ENCODE measurements at regions not wholly inside any gene's neighbourhood (a gene's known extent, or its start where the extent isn't known, plus 50 kb on each side); places are given as distances from the start of the nearest gene placed in this dataset.

DNA sequence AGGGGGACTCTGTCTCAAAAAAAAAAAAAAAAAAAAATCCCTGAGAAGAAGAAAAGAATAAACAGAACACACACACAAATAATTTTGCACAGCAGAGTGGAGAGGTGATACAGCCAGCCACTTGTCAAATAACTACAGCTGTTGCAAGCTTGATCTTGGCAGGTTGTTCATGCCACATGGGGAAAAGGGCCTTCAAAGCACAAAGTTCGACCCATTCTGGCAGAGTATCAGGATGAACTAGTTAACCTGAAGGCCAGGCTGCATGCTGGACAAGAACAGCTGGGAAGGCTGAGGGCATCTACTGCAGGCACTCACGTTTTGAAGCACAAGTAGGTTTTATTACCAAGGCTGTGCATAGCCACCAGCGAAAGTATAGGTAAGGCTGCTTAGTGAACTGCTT, 104.1 kb downstream of the KCTD15 start:
- DNase-seq: no peak

DNA sequence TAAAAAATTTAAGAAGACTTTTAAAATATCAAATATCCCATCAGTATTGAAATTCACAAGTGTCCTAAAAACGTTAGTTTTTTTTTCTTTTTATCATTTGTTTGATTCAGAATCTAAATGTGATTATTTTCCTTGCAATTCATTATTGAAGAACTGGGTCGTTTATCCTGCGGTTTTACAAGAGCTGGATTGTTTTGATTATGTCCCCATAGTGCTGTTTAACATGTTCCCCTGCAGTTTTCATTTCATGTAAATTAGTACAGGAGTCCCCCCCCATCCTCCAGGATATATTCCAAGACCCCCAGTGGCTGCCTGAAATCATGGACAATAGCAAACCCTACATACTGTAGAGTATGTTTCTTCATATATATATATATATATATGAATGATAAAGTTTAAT, 105.7 kb downstream of the KCTD15 start:
- no peak for DNase-seq

DNA sequence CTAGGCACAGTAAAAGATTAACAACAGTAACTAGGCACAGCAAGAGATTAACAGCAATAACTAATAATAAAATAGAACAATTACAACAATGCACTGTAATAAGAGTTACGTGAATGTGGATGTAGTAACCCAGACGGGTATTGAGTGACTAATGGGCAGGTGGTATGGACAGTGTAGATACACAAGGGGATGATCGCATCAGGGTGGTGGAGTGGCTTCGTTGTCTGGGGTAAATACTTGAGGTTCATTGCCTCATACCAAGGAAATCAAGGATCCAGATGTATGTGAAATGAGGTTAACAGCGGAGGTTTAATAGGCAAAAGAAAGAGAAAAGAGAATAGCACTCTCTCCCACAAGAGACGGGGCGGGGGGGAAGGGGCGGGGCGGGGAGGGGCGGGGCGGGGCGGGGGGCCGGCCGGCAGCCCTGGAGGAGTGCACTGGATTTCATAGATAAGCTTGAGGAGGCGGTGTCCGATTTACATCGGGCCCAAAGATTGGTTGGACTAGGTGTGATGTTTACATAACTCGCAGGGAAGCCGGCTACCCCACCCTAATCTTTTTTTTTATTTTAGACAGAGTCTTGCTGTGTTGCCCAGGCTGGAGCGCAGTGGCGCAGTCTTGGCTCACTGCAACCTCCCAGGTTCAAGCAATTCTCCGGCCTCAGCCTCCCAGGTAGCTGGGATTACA, 106.3 kb downstream of the KCTD15 start:
- no peak for DNase-seq

DNA sequence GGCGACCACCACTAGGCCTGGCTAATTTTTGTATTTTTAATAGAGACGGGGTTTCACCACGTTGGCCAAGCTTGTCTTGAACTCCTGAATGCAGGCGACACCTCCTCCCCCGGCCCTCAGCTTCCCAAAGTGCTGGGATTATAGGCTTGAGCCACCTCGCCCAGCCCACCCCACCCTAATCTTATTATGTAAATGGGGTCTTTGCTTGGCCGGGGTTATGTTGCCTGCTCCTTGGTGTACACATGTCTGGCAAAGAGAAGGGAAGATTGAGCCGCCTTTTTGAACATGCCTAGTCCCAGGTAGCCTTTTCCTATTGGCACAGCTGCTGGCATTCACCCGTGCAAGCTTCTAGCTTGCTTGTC, 106.8 kb downstream of the KCTD15 start:
- DNase-seq: no peak

DNA sequence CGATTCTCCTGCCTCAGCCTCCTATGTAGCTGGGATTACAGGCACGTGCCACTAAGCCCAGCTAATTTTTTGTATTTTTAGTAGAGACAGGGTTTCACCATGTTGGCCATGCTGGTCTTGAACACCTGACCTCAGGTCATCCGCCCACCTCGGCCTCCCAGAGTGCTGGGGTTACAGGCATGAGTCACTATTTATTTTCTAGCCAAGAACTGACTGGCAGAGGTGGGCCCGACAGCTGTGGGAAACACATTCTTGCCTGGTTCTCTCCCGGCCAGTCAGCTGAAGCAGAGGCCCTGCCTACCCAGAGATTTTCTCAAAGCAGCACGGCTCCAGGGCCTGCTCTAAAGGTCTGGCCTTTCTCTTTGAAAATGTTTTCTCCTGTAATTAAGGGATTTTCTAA, 108.0 kb downstream of the KCTD15 start:
- no peak for DNase-seq

DNA sequence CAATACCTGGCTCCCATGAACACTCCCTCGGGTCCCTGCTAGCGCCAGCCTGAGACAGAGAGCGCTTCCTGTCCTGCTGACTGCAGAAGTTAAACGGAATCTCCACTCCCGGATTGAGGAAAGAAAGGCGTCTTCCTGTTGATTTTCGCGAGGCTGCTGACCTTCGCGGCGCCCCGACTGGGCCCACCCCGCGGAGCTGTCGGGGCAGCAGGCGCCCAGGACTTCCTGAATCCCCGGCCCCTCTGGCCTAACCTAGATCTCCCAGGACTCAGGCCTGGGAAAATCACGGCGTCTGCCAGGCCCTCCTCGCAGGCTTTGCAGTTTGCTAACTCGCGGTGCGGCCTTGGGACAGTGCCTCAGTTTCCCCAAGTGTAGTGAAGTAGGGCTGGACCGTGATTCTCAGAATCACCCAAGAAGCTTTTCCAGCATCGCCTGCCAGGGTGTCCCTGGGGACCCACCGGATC, 108.8 kb downstream of the KCTD15 start:
- no peak for DNase-seq

DNA sequence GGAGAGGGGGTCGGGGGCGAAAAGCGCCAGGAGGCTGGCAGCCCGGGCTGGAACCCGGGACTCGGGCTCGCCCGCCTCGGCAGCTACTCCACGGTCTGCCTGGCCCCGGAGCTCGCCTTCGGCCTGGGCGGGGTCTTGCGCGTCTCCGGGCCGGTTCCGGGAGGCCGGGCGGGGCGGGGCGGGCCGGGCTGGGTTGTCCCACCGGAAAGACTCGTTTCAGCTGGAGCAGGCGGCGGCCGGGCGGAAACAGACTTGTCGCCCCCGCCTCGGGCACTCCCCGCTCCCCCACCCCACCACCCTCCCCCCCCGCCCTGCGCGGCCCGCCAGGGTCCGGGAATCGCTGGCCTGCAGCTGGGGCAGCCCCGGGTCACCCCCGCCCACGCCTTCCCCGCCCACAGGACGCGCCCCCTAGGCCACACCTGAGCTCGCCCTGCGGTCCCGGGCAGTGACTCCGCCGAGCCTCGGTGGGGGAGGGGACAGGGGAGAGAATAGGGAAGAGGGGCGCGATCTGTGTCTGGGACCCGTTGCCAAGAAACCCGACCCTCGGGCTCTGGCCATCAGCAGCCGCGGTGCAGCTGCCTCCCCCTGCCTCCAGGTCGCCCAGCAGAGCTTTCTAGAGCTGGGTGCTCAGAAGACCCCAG, 109.4 kb downstream of the KCTD15 start:
- DNase-seq: no peak

DNA sequence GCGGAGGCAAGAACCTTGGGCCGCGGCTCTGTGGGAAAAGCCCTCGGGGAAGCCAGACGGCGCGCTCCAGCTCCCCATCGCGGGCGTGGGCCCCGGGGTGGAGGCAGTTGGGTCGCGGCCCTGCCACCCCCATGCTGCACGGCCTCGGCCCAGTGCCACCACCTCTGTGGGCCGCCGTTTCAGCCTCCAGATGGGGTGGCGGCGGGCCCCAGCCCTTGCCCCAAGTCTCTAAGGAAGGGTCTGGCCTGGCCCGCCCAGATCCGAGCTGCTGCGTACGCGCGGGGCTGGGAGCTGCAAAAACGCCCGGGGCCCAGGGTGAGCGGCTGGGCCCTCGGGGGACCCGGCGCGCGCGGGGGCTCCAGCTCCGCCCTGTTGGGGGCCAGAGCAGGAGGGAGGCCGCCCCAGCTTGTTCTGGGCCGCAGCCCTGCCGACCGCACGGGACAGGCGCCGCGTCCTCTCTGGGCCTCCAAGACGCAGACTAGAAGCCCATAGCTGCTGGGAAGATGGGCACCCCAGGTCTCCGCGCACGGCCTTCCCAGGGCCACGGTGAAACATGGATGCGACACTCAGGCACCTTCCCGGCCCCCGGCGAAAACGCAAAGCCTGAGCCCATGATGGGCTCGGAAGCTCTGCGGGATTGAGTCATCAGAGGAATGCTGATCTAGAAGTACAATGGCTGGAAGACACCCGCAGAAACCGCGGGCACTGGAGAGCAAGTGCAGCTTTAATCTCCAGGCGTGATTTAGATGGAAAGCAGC, 110.1 kb downstream of the KCTD15 start:
- no peak for DNase-seq

DNA sequence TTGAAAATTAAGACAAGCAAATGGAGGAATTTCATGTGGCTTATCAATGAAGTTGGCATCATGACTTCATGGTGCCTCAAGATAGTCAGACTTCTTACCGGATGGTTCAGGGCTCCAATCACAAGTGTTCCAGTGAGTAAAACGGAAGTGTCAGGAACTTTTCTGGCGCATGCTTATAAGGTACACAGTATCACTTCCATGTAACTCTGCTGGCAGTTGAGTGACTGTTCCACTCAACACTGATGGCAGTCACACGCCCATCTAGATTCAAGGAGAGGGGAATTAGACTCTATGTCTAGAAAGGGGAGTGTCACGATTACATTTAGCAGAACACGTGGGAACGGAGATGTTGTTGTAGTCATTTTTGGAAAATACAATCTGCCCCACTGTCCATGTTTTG, 114.3 kb downstream of the KCTD15 start:
- no peak for DNase-seq

DNA sequence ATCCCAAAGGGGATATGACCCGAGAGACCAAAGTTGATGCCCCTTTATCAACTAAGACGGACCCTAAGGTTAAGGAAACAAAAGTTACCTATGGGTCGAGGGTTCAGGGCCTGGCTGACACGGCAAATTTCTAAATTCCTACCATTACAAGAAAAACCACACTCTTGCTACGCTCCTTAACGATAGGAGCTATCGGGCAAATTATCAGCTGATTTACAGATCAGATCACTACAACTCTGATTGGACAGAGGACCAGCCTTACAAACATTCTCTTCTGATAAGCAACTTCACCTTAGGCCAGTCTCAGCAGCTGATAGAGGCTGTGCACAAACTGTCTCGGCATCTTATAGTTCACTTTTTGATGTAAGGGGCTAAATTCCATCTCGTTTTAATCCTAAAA, 117.9 kb downstream of the KCTD15 start:
- no peak for DNase-seq

DNA sequence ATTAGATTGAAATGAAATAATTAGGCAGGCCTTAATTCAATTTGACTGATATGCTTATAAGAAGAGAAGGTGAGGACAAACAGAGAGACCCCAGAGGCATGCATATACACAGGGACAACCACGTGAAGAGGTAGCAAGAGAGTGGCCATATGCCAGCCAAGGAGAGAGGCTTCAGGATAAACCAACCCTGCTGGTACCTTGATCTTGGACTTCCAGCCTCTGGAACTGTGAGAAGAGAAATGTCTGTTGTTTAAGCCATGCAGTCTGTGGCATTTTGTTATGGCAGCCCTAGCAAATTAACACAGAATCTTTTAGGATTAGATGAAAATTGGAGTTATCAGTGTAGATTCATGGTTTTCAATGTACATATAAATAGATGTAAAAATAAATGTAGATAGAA, 120.1 kb downstream of the KCTD15 start:
- DNase-seq: no peak

DNA sequence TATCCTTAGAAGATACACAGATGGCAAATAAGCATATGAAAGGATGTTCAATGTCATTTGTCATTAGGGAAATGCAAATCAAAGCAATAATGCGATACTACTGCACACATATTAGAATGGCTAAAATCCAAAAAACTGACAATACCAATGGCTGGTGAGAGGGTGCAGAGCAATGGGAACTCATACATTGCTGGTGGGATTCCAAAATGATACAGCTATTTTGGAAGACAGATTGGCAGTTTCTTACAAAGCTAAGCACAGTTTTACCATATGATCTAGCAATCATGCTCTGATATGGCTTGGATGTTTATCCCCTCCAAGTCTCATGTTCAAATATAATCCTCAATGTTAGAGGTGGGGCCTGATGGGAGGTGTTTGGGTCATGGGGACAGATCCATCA, 122.6 kb downstream of the KCTD15 start:
- no peak for DNase-seq

DNA sequence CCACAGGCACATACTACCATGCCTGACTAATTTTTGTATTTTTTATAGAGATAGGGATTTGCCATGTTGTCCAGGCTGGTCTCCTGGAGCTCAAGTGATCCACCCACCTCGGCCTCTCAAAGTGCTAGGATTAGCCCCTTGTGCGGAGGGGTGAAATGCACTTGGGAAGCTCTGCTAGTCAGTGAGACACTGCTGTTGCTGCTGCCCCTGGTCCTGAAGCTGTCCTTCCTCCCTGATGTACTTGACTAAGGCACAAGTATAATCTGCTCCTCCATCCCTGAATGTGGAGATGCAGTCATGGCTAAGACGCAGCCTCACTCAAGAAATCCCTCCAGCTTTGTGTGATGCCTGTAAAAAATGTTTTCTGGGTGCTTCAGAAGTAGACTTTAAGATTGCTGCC, 124.5 kb downstream of the KCTD15 start:
- no peak for DNase-seq

DNA sequence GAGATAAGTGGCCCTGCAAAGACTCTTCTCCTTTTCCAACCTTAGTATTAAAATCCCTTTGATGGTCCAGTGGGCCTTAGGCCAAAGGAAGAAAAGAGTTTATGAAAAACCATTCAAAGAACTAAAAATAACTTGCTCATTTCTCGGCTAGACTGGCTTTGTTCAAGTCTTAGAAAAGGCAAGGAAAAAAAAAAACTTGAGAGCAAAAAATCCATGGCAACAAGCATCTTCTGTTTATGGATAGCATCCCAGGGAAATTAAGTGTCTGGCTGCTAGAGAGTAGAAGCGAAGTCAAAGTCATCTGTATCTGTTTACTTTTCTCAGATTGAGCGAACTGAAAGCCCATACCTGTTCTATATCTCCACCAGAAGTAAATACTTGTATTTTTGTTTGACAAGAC, 129.6 kb downstream of the KCTD15 start:
- DNase-seq: no peak

DNA sequence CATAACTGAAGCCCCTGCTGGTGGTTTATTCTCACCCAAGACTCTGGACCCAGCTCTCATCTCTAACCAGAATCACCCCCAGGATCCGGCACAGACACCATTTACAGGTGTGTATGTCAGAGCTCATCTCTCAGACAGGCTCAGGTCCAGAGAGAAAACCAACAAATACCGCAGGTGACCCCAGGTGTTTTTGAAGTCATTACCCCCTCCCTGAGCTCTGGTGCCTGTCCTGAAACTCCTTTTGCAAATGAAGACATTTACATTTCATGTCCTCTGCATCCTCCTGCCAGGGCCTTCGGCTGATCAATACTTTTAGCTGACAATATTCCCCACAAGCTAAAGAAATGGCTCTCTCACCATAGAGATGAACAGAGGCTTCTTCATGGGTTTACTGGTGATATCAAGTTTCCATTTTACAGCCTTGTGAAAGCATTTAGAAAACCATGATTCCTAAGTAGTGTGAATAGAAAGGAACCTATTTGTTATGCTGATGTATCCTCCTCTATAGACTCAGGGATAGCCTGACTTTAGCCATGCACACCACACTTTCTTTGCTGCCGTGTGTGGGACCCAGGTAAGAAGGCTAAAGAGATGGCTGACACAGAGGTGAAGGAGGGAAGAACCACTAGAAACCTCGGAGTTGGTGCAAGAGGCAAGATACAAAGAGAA, 131.3 kb downstream of the KCTD15 start:
- DNase-seq: no peak

DNA sequence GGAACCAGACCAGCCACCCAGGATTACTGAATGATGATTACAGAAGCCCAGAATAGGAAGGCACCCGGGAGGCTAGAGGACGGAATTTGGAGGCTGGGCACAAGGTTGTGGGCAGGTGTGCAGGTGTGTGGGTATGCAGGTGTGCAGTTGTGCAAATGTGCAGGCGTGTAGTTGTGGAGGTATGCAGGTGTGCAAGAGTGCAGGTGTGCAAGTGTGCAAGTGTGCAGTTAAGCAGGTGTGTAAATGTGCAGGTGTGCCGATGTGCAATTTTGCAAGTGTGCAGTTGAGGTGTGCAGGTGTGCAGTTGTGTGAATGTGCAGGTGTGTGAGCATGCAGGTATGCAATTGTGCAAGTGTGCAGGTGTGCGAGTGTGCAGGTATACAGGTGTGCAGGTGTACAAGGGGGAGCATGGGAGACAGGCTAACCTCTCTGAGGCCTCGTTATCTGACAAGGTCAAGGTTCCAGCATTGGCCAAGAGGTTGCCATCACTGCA, 131.8 kb downstream of the KCTD15 start:
- no peak for DNase-seq

DNA sequence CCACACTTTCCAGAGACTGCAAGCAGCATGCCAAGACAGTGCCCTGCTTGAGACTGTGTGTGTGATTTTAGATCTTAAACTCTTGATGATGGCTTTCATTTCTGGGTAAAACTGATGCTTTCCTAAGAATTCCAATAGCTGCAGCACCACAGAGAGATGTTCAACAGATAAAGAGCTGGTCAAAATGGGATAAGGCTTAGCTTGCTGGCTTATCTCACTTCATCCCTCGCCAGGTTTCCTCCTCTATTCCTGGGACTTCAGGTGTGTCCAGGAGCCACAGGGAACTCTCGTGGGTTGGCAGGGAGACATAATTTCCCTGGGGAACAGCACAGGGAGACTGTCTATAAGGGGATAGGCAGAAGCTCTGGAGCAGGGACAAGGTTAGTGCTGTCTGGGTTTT, 137.3 kb downstream of the KCTD15 start:
- no peak for DNase-seq

DNA sequence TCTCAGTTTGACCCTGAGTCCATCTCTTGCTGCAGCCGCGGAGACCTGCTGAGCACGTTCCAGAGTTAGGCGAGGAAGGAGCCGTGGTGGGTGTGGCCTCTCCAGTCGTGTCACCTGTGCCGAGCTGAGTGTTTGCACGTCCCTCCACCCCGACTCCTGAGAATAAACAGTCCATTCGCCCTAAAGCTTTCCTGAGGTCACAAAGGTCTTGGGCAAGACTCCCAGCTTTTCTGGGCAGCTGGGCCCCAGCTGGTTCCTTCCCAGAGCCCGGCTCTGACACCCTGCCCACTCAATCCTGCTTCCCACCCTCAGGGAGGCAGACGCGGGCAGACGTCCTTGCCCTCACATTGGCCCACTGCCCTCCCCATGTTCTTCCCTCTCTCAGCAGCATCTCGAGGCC, 142.2 kb downstream of the KCTD15 start:
- no peak for DNase-seq

DNA sequence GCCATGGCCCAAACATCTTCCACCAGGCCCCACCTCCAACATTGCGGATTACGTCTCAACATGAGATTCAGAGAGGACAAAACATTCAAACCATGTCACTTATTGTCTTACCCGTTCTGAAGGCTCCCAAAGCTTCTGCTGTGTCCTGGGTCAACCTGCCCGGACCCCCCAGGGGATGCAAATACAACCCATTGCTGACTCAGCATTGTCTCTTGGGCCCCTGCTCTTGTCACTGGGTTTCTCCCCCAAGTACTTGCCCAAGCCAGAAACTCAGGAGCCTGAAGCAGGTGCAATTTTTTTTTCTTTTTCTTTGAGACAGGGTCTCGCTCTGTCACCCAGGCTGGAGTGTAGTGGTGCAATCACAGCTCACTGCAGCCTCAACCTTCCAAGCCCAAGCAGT, 144.5 kb downstream of the KCTD15 start:
- DNase-seq: no peak

DNA sequence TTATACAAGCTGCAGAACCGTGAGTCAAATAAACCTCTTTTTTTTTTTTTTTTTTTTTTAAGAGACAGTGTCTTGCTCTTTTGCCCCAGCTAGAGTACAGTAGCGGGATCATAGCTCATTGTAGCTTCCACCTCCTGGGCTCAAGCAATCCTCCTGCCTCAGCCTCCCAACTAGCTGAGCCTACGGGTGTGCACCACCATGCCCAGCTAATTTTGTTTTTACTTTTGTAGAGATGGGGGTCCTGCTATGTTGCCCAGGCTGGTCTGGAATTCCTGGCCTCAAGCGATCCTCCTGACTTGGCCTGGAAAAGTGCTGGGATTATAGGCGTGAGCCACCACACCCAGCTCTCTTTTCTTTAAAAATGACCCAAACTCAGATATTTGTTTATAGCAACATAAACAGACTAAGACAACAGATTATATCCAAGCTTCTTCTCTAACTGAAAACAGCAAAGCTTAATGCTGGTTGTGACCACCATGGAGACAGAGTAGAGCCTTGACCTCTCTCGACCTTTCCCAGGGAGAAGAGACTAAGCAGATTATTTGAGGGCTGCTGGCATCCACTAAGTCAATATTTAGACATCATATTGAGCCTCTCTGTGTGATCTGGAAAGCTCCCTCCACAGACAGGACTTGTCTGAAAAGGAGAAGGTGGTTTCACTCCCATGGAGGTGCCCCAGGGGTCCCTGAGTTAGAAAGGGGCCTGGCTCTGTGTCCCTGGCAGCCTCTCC, 150.0 kb downstream of the KCTD15 start:
- no peak for DNase-seq

DNA sequence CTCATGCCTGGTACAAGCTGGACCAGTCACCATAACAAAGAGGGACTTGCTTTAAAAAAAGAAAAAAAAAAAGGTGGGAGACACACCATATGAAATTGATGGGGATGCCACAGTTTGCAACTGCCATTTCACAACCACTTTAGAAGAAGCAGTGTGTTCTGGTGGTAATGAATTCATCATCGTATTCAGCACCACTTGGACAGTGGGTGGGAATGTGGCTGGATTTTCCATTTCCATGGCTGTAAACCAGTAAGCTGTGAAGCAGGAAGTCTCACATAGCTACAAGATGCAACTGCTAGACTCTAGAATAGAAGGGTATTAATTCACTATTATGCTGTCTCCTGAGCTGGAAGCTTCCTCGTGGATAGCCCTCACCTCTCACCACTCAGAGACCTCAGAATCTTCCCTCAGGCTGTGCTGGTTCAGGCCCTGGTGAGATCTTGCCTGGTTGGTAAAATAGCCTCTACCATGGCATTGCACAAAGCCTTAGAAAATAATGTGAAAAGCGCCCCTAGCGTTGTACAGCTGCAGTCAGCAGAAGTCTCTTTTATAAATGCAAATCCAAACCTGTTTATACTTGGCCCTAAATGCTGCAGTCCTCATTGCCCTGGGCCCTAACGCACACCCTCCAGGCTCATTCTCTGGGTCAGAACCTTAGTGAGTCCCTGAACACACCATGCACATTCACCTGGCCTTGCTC, 150.7 kb downstream of the KCTD15 start:
- DNase-seq: no peak

DNA sequence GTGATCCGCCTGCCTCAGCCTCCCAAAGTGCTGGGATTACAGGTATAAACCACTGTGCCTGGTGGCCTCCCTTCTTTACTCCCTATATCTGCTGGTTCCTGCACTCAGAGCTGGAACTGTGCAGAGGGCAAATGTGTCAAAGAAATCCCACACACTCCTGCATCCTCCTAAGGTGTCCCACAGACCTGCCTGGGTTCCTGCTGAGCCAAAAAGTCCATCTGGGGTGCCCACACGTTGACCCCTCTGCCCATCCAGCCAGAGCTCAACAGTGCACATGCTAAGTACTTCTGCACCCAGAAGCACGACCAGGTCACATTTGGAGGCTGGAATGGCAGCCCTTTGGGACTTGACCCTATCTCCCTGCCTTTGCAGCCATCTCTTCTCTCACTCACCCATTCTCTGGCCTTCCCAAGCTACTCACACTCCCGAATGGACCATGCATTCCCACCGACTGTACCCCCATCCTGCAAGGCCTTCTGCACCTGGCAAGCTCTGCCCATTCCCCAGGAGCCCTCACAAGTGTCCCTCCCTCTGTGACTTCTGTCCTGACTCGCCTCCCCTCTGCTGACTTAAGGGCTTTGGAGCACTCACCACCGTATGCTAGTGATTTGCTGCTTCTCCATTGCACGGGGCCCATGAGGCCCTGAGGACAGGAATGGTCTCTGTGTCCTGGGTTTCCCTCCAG, 152.1 kb downstream of the KCTD15 start:
- no peak for DNase-seq

All from stimulated activated naive CD4-positive, alpha-beta T cell treated with Interleukin-2 at 50 U/mL for 16 hours (primary cell).